IPS-18c (cell line): ENCODE measurements at regions not wholly inside any gene's neighbourhood (a gene's known extent, or its start where the extent isn't known, plus 50 kb on each side); places are given as distances from the start of the nearest gene placed in this dataset.
"Not testable (repeated sequence)": the region's sequence is repeated elsewhere in the genome, so short reads cannot be mapped to it uniquely, and the experiment has no call there.

Source experiments
- H3K4me3 ChIP-seq: 2 replicates; pipeline ENCODE4 v1.7.0; 2013; ENCODE audit warnings: low read depth, mild to moderate bottlenecking, low read length, moderate library complexity; ENCODE audit not compliant: insufficient read depth
- H3K9me3 ChIP-seq: one replicate; pipeline ENCODE4 v1.6.1; 2013; ENCODE audit warnings: mild to moderate bottlenecking, low read length, moderate library complexity; ENCODE audit not compliant: control insufficient read depth, insufficient read depth

GRCh38 chr11:37861671-37862070 lies 1263.6 kb upstream of the RAG2 start:
- Histone ChIP-seq H3K4me3 (no peak overlapping the region), H3K9me3 (no peaks in the 10 kb centered on the region)

GRCh38 chr11:37858806-37859537 lies 1260.9 kb upstream of the RAG2 start:
- H3K4me3 ChIP-seq, H3K9me3 ChIP-seq: not testable (repeated sequence)

GRCh38 chr11:37858398-37858797 lies 1260.4 kb upstream of the RAG2 start:
- H3K9me3 ChIP-seq = no peaks in the 10 kb centered on the region
- no peak overlapping the region for H3K4me3 ChIP-seq

- H3K9me3 ChIP-seq = no peaks in the 10 kb centered on the region
- H3K4me3 ChIP-seq = no peak overlapping the region
Observed at GRCh38 chr11:37857726-37858125, 1259.7 kb upstream of the RAG2 start.

- no peaks in the 10 kb centered on the region for H3K9me3 ChIP-seq
- no peak overlapping the region for H3K4me3 ChIP-seq
Observed at GRCh38 chr11:37849706-37850105, 1251.7 kb upstream of the RAG2 start.

- no peaks in the 10 kb centered on the region for H3K9me3 ChIP-seq
- no peak overlapping the region for H3K4me3 ChIP-seq
Observed at GRCh38 chr11:37843603-37844002, 1245.6 kb upstream of the RAG2 start.

GRCh38 chr11:37841016-37841415 lies 1243.0 kb upstream of the RAG2 start:
- Histone ChIP-seq H3K9me3 (peaks cover 2% of the 10 kb centered on the region), H3K4me3 (no peak overlapping the region)

GRCh38 chr11:37840345-37840744 lies 1242.3 kb upstream of the RAG2 start:
- H3K4me3 ChIP-seq = not testable (repeated sequence)

GRCh38 chr11:37830529-37830928 lies 1232.5 kb upstream of the RAG2 start:
- H3K4me3 ChIP-seq = no peak overlapping the region
- H3K9me3 ChIP-seq = no peaks in the 10 kb centered on the region

More at GRCh38 chr11:37840345-37840744, 1242.3 kb upstream of the RAG2 start:
- H3K9me3 ChIP-seq = not testable (repeated sequence)

GRCh38 chr11:37817727-37818270 lies 1219.8 kb upstream of the RAG2 start:
- Histone ChIP-seq H3K9me3 (no peaks in the 10 kb centered on the region), H3K4me3 (no peak overlapping the region)

- H3K4me3 ChIP-seq = no peak overlapping the region
- no peaks in the 10 kb centered on the region for H3K9me3 ChIP-seq
Observed at GRCh38 chr11:37812281-37812880, 1214.3 kb upstream of the RAG2 start.

GRCh38 chr11:37811349-37811748 lies 1213.3 kb upstream of the RAG2 start:
- Histone ChIP-seq H3K4me3 (no peak overlapping the region), H3K9me3 (no peaks in the 10 kb centered on the region)

GRCh38 chr11:37804666-37805065 lies 1206.6 kb upstream of the RAG2 start:
- H3K9me3 ChIP-seq = no peaks in the 10 kb centered on the region
- H3K4me3 ChIP-seq = no peak overlapping the region

- Histone ChIP-seq H3K4me3 (no peak overlapping the region), H3K9me3 (no peaks in the 10 kb centered on the region)
Observed at GRCh38 chr11:37788141-37788877, 1190.3 kb upstream of the RAG2 start.

GRCh38 chr11:37786214-37786755 lies 1188.2 kb upstream of the RAG2 start:
- no peak overlapping the region for H3K4me3 ChIP-seq
- no peaks in the 10 kb centered on the region for H3K9me3 ChIP-seq

GRCh38 chr11:37774441-37774840 lies 1176.4 kb upstream of the RAG2 start:
- Histone ChIP-seq H3K9me3 (no peaks in the 10 kb centered on the region), H3K4me3 (no peak overlapping the region)

GRCh38 chr11:37770145-37770544 lies 1172.1 kb upstream of the RAG2 start:
- H3K4me3 ChIP-seq = no peak overlapping the region

GRCh38 chr11:37762079-37762478 lies 1164.0 kb upstream of the RAG2 start:
- Histone ChIP-seq H3K9me3 (no peaks in the 10 kb centered on the region), H3K4me3 (no peak overlapping the region)

More at GRCh38 chr11:37770145-37770544, 1172.1 kb upstream of the RAG2 start:
- H3K9me3 ChIP-seq = no peaks in the 10 kb centered on the region
